Astrocyte (in vitro differentiated cells and primary cell): ENCODE measurements at regions not wholly inside any gene's neighbourhood (a gene's known extent, or its start where the extent isn't known, plus 50 kb on each side); places are given as distances from the start of the nearest gene placed in this dataset.

ENCODE experiments used
- EZH2 ChIP-seq: IDR thresholded peaks from 2 replicates; pipeline ENCODE4 v1.6.1; 2012; ENCODE audit warnings: mild to moderate bottlenecking, low read length, inconsistent platforms; ENCODE audit not compliant: insufficient read depth
- TF ChIP-seq, protein P1 (sequence below): IDR thresholded peaks from 2 replicates; pipeline ENCODE4 v1.5.1; 2011; ENCODE audit warnings: low read depth, mild to moderate bottlenecking, inconsistent platforms, low read length, moderate library complexity; ENCODE audit not compliant: insufficient read depth

DNA sequence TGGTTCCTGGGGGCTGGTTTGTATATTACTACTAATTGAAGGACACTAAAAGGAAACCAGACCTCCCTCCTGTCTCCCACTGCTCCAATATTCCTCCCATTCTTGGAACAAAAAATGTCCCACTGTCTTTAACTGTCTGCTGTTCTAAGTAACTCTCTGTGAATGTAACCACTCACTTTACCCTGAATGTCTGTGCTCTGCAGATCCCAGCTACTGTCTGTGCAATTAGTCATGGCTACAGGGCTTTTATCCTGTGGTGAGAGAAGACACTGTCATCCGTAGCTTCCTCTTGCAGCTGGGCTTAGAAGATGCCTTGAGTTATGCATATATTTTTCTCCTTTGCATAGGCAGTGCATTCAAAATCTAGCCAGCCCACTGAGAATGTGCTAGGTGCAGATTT, 853.8 kb downstream of the CDH8 start:
- TF ChIP-seq, protein P1, sequence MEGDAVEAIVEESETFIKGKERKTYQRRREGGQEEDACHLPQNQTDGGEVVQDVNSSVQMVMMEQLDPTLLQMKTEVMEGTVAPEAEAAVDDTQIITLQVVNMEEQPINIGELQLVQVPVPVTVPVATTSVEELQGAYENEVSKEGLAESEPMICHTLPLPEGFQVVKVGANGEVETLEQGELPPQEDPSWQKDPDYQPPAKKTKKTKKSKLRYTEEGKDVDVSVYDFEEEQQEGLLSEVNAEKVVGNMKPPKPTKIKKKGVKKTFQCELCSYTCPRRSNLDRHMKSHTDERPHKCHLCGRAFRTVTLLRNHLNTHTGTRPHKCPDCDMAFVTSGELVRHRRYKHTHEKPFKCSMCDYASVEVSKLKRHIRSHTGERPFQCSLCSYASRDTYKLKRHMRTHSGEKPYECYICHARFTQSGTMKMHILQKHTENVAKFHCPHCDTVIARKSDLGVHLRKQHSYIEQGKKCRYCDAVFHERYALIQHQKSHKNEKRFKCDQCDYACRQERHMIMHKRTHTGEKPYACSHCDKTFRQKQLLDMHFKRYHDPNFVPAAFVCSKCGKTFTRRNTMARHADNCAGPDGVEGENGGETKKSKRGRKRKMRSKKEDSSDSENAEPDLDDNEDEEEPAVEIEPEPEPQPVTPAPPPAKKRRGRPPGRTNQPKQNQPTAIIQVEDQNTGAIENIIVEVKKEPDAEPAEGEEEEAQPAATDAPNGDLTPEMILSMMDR: no peak
- no peak for TF ChIP-seq EZH2
